Mucosa of rectum (tissue), 2 donors: ENCODE measurements at regions not wholly inside any gene's neighbourhood (a gene's known extent, or its start where the extent isn't known, plus 50 kb on each side); places are given as distances from the start of the nearest gene placed in this dataset.

Experiments used
- H3K27ac ChIP-seq, 2 donors: one replicate each; pipeline ENCODE4 v1.7.0; 2013; ENCODE audit warnings: inconsistent platforms in 2 of 2, low read depth in 2 of 2, low read length in 2 of 2
- H3K27me3 ChIP-seq, 2 donors: one replicate each; pipeline ENCODE4 v1.7.0; 2013; ENCODE audit warnings: low read length in 2 of 2; ENCODE audit not compliant: control insufficient read depth in 2 of 2, insufficient read depth in 2 of 2
- H3K36me3 ChIP-seq, 2 donors: one replicate each; pipeline ENCODE4 v1.7.0; 2013; ENCODE audit warnings: low read length in 2 of 2; ENCODE audit not compliant: control insufficient read depth in 2 of 2, insufficient read depth in 2 of 2
- H3K4me1 ChIP-seq, 2 donors: one replicate each; pipeline ENCODE4 v1.7.0; 2013; ENCODE audit warnings: low read length in 2 of 2, mild to moderate bottlenecking in 1 of 2; ENCODE audit not compliant: control insufficient read depth in 2 of 2, insufficient read depth in 2 of 2
- H3K4me3 ChIP-seq, 2 donors: one replicate each; pipeline ENCODE4 v1.7.0; 2013; ENCODE audit warnings: low read length in 2 of 2
- H3K9ac ChIP-seq, 2 donors: one replicate each; pipeline ENCODE4 v1.7.0; 2013; ENCODE audit warnings: low read length in 2 of 2, low read depth in 1 of 2, mild to moderate bottlenecking in 1 of 2
- H3K9me3 ChIP-seq, 2 donors: one replicate each; pipeline ENCODE4 v1.7.0; 2013; ENCODE audit warnings: low read length in 2 of 2; ENCODE audit not compliant: control insufficient read depth in 2 of 2
- donor health status: healthy.
- donor health status: Normal muscosa, but diverticular disease.

DNA sequence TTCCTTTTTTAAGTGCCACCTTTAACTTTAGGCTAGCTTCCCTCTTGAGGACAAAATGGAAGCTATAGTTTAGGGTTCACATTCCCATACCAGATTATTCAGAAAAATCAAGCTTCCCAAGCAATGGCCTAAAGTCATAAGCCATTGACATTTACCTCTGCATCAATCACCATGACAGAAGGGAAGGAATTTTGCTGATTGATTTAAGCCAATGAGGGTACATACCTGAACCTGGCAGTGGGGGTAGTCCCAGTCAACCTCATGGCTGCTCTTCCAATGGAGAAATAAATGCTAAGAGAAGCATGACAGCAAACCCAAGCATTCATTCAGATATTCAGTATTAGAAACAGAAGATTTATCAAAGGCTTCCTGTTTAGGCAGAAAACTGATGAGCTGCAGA is 128.4 kb upstream of the CREB1 start:
- Histone ChIP-seq H3K9me3 (no peaks in the 10 kb centered on the region), H3K27ac (no peak overlapping the region), H3K4me1 (no peaks in the 10 kb centered on the region), H3K9ac (no peak overlapping the region), H3K27me3 (no peaks in the 10 kb centered on the region), H3K36me3 (no peaks in the 10 kb centered on the region), H3K4me3 (no peak overlapping the region)

DNA sequence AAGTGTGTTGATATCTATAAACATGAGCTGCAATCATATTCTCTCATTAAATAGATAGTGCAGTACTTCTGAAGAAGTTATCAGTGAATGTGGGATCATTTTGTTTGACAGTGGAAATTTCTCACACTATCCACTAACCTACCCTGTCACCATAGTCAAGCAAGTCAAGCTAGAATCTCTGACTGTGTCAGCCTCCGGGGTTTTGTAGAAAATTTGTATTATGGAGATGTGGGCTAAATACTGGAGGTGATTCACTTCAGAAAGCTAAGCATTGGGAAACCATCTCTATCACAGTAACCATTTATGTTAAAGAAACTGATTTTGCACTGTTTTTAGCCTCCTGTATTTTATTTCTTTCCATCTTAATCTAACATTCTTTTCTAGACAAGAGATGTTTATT is 126.6 kb upstream of the CREB1 start:
- Histone ChIP-seq H3K9me3 (no peaks in the 10 kb centered on the region), H3K36me3 (no peaks in the 10 kb centered on the region), H3K4me1 (no peaks in the 10 kb centered on the region), H3K9ac (no peak overlapping the region), H3K4me3 (no peak overlapping the region), H3K27me3 (no peaks in the 10 kb centered on the region), H3K27ac (no peak overlapping the region)

DNA sequence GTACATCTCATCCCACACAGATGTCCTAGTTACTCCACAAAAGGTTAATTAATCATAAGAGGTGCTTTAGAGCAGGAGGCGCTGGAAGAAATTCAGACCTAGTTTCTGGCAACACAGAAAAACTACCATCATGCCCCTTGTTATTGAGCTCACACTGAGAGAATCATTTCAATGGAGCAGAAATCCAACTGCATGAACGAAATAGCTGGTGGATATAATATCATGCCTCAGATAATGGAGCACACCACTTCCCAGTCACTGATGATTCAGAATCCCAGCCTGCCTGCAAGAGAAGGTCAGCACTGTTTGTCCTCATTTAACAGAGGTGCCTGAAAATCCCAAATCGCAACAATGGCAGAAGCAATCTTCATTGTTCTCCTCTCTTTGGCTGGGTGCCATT is 125.8 kb upstream of the CREB1 start:
- H3K36me3 ChIP-seq = no peaks in the 10 kb centered on the region
- H3K27ac ChIP-seq = no peak overlapping the region
- no peak overlapping the region for H3K4me3 ChIP-seq
- no peak overlapping the region for H3K9ac ChIP-seq
- H3K9me3 ChIP-seq = no peaks in the 10 kb centered on the region
- no peaks in the 10 kb centered on the region for H3K27me3 ChIP-seq
- H3K4me1 ChIP-seq = no peaks in the 10 kb centered on the region

DNA sequence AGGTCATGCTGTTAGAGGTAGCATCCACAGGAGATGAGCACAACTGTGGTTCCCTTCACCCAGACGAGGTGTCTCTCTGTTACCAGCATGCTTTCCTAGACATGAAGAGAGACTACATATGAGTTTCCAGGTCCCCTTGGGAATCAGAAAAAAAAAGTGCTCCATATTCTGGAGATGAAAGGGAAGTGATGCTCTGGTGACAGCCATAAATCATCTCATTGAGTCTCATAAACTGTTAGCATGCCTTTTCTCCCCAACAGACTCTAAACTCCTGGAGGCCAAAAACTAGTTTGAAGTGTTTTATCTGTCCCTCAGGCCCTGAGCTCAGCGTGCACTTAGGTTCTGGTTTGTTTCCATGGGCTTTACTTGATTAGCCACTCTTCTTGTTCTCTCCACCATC is 124.6 kb upstream of the CREB1 start:
- Histone ChIP-seq H3K4me3 (no peak overlapping the region), H3K9ac (no peak overlapping the region), H3K27ac (no peak overlapping the region), H3K27me3 (no peaks in the 10 kb centered on the region), H3K36me3 (no peaks in the 10 kb centered on the region), H3K4me1 (no peaks in the 10 kb centered on the region), H3K9me3 (no peaks in the 10 kb centered on the region)

DNA sequence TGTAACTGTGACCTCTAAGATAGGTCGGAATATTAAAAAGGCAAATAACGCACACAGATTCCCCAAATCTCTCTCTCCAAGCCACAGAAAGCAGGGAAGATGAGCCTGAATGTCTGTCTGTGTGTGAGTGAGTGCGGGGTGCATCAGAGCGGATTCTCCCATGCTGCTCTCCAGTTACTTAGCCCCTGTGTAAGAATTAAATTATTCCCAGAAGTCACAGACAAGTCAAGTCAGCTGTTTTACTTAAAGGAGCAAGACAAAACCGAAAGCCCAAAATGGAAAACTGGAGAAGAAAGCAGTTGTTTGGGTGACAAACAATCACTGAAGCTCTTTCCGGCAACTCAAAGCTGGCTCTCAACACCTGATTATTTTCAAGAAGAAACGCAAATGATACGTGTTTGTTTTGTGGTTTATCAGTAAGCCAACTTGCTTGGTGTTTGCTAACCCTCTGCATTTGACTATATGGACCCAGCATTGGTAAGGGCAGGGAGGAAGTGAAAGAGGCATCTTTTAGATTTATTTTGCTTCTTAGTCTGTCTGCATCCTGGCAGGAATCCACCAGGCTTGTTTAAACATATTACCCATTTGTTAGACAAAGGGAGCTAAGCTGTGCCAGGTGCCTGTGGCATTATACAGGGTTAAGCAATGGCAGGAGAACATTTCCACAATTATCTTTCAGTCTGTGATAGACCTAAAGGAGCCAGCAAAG is 121.5 kb upstream of the CREB1 start:
- Histone ChIP-seq H3K9me3 (no peaks in the 10 kb centered on the region), H3K4me1 (no peaks in the 10 kb centered on the region), H3K36me3 (no peaks in the 10 kb centered on the region), H3K9ac (no peak overlapping the region), H3K4me3 (no peak overlapping the region), H3K27me3 (no peaks in the 10 kb centered on the region), H3K27ac (no peak overlapping the region)

DNA sequence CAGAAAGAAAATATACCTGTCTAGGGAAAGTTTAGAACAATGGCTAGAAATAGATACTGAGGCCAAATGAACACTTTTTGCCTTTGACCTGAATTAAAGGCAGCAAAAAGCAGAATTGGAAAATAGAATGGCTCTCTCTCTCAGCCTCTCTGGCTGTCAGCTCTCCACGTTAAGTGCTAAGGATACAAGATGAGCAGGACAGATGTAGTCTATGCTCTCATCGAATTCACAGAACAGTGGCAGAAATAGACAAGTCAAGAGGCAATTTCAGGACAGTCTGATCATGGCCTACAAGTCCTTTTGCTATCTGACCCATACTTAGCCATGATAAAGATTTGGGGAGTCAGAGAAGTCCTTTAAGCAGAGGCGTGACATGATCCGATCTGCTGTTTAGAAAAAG is 120.2 kb upstream of the CREB1 start:
- Histone ChIP-seq H3K9ac (no peak overlapping the region), H3K36me3 (no peaks in the 10 kb centered on the region), H3K4me3 (no peak overlapping the region), H3K4me1 (no peaks in the 10 kb centered on the region), H3K27ac (no peak overlapping the region), H3K9me3 (no peaks in the 10 kb centered on the region), H3K27me3 (no peaks in the 10 kb centered on the region)

DNA sequence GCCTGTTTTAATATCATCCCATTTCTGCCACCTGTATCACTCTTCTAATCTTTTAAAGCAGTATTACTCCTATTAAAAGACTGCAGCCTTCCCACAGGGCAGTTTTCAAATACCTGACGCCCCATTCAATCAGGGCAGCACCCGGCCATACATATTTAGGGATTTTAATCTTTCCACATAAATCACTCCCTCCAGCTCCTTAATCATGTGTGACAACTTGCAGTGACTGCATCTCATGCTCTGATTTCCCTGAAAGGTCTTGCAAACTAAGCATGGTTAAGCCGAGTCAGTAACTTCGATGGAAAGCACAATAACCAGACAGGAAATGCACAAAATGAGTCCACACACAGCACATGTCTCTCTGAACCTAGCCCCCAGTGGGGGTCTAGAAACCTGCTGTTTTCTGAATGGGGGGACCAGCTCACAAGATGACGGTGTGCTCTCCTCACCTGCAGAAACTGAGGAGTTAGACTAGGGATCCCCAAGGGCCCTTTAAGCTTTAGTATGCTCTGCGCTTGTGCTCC is 116.9 kb upstream of the CREB1 start:
- Histone ChIP-seq H3K4me3 (no peak overlapping the region), H3K9me3 (no peaks in the 10 kb centered on the region), H3K4me1 (no peaks in the 10 kb centered on the region), H3K9ac (no peak overlapping the region), H3K27ac (no peak overlapping the region), H3K27me3 (no peaks in the 10 kb centered on the region), H3K36me3 (no peaks in the 10 kb centered on the region)

DNA sequence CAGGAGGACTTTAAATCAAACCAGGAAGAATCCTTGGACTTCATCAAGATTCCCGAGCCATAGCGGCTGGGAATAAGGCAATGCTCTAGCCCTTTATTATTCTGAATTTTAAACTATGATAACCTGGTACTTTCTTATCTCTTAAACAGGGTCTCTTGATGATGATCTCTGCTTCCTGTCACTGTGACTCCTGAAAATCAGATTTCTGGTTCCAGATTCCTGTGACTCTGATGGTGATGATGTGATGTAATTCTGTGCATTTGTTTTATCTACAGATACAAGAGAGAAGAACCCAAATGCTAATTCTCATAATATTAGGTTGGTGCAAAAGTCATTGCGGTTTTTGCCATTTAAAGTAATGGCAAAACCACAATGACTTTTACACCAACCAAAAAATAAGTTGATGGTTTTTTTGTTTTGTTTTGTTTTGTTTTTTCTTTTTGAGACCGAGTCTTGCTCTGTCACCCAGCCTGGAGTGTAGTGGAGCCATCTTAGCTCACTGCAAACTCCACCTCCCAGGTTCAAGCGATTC is 116.3 kb upstream of the CREB1 start:
- Histone ChIP-seq H3K27ac (no peak overlapping the region), H3K4me3 (no peak overlapping the region), H3K4me1 (no peaks in the 10 kb centered on the region), H3K9me3 (no peaks in the 10 kb centered on the region), H3K9ac (no peak overlapping the region), H3K36me3 (no peaks in the 10 kb centered on the region), H3K27me3 (no peaks in the 10 kb centered on the region)

DNA sequence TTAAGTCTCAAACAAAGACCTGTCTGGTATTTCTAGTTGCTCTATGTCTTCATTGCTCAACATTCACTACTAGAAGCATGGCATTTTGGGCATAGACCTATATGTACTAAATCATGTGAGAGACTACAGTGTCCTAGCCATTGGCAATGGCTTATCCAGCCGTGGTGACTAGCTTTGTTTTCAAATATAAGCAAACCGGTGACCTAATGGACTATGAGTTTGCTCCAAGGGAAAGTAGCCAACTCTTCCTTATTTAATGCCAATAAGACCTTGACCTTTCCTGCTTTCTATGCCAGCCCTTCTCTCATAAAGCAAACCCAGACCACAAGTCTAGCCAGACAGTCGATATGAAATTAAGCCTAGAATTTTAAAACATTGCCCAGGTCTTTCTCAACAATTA is 113.7 kb upstream of the CREB1 start:
- H3K36me3 ChIP-seq = no peaks in the 10 kb centered on the region
- H3K27ac ChIP-seq = no peak overlapping the region
- H3K4me3 ChIP-seq = no peak overlapping the region
- H3K9me3 ChIP-seq = no peaks in the 10 kb centered on the region
- H3K9ac ChIP-seq = no peak overlapping the region
- H3K27me3 ChIP-seq = no peaks in the 10 kb centered on the region
- no peaks in the 10 kb centered on the region for H3K4me1 ChIP-seq

DNA sequence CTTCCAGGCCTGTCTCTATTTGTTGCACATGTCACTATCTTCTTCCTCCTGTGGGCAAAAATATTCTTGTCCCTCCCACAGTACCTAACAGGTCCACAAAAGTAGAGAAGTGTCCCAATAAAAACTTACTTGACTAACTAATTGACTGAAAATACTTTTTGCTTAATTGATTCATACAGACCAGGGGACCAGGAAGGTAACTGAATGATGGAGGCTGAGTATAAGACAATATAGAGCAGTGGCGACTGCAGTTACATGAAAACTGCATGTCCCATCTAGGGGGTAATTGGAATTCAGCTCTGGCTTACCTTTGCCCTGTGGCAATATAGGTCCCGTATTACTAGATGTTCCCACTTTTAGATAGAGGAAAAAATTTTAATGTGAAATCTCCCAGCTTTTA is 112.9 kb upstream of the CREB1 start:
- no peak overlapping the region for H3K9ac ChIP-seq
- H3K27ac ChIP-seq = no peak overlapping the region
- H3K4me3 ChIP-seq = no peak overlapping the region
- no peaks in the 10 kb centered on the region for H3K4me1 ChIP-seq
- no peaks in the 10 kb centered on the region for H3K9me3 ChIP-seq
- no peaks in the 10 kb centered on the region for H3K36me3 ChIP-seq
- no peaks in the 10 kb centered on the region for H3K27me3 ChIP-seq
